ENCODE measurements at regions not wholly inside any gene's neighbourhood (a gene's known extent, or its start where the extent isn't known, plus 50 kb on each side); places are given as distances from the start of the nearest gene placed in this dataset.

DNA sequence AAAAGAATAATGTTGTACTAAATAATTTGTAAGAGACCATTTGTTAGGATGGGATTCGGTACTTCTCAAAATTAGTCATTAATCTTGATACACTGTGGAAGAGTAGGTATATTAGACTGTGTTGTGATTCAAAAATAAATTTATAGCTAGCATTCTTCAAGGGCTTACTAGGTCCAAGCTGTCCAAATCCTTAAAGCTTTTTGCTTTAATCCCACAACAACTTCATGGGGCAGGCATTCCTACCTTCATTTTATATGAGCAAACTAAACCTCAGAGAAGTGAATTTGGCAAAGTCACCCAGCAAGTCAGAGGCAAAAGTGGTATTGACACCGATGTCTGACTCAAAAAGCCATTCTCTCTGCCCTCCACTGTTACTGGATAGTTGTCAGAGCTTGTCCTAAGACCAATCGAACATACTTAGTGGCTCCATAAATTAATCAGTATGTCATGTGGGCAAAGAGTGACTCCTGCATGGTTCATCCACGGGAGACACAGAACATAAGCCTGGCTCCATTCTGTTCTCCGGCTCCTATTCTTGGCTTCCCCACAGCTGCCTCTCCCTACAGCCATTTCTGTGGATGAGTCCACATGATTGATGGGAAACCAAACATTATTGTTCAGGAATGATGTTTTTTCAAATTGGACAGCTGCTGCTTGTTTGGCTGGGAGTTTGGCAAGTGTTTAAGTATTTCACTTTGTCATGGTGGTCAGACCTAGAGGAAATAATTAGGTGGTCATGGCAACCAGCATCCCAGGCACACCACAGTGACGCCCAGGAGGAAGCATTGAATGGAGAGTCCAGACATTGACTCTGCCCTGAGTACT lies 133.4 kb upstream of the FGGY start:
- peak; percentile 26 for DNase-seq (ENCODE audit: low read depth)
- TF ChIP-seq POLR2A (IDR thresholded peaks at IDR 0.05; ENCODE audit: extremely low read depth, insufficient read length) (no peak), MYC (IDR thresholded peaks at IDR 0.05; ENCODE audit: low read depth, low read length) (no peak)
- TF ChIP-seq, protein P1, sequence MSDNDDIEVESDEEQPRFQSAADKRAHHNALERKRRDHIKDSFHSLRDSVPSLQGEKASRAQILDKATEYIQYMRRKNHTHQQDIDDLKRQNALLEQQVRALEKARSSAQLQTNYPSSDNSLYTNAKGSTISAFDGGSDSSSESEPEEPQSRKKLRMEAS (IDR thresholded peaks at IDR 0.05; ENCODE audit: low read depth, low read length), result no peak
- TF ChIP-seq, protein P2, sequence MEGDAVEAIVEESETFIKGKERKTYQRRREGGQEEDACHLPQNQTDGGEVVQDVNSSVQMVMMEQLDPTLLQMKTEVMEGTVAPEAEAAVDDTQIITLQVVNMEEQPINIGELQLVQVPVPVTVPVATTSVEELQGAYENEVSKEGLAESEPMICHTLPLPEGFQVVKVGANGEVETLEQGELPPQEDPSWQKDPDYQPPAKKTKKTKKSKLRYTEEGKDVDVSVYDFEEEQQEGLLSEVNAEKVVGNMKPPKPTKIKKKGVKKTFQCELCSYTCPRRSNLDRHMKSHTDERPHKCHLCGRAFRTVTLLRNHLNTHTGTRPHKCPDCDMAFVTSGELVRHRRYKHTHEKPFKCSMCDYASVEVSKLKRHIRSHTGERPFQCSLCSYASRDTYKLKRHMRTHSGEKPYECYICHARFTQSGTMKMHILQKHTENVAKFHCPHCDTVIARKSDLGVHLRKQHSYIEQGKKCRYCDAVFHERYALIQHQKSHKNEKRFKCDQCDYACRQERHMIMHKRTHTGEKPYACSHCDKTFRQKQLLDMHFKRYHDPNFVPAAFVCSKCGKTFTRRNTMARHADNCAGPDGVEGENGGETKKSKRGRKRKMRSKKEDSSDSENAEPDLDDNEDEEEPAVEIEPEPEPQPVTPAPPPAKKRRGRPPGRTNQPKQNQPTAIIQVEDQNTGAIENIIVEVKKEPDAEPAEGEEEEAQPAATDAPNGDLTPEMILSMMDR (IDR thresholded peaks at IDR 0.05; ENCODE audit: low read depth, low read length), result no peak

DNA sequence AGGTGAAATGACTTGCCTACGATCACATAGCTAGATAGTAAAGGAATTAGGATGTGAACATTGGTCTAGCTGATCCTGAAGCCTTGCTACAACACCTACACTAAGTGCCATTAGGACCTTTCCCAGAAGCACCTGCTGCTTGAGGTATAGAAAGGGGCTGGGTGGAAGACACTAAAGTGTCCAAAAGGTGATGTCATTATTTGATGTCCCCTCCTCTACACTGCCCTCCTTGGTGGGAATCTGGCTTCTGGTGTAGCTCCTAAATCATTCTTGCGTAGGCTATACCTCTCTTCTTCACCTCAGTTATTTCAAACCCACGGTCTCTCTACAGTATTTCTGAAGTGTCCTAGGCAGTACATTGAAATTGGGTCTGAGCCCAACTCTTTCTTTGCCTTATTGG lies 132.5 kb upstream of the FGGY start:
- no peak overlapping the region for H3K4me3 ChIP-seq (ENCODE audit: low read depth, low read length)
- DNase-seq (ENCODE audit: low read depth), result no peak
- TF ChIP-seq, protein P2 (IDR thresholded peaks at IDR 0.05; ENCODE audit: low read depth, low read length), result no peak
- no peak for TF ChIP-seq POLR2A (IDR thresholded peaks at IDR 0.05; ENCODE audit: extremely low read depth, insufficient read length)
- TF ChIP-seq, protein P1 (IDR thresholded peaks at IDR 0.05; ENCODE audit: low read depth, low read length), result no peak
- no peak for TF ChIP-seq MYC (IDR thresholded peaks at IDR 0.05; ENCODE audit: low read depth, low read length)

More for the DNA sequence above, 133.4 kb upstream of the FGGY start:
- H3K4me3 ChIP-seq (ENCODE audit: low read depth, low read length), result no peak overlapping the region

DNA sequence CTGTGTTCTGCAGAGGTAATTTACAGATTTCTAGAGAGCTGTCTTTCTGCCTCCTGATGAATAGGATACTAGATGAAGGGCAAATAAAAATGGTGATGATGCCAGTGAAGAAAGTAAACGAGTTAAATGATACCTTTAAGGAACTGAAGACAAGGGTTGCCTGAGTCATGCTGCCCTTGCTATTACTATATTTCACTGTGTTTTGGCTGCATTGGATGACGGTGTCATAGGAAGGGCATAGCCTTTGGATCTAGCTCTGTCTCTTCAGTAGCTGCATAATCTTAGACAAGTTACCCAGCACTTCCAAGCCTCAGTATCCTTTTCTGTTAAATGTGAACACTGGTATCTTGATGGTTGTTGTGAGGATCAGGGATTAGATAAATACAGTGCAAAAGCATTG lies 131.5 kb upstream of the FGGY start:
- no peak for DNase-seq (ENCODE audit: low read depth)
- TF ChIP-seq MYC (IDR thresholded peaks at IDR 0.05; ENCODE audit: low read depth, low read length) (no peak), POLR2A (IDR thresholded peaks at IDR 0.05; ENCODE audit: extremely low read depth, insufficient read length) (no peak)
- TF ChIP-seq, protein P2 (IDR thresholded peaks at IDR 0.05; ENCODE audit: low read depth, low read length), result no peak
- TF ChIP-seq, protein P1 (IDR thresholded peaks at IDR 0.05; ENCODE audit: low read depth, low read length), result no peak
- no peak overlapping the region for H3K4me3 ChIP-seq (ENCODE audit: low read depth, low read length)

DNA sequence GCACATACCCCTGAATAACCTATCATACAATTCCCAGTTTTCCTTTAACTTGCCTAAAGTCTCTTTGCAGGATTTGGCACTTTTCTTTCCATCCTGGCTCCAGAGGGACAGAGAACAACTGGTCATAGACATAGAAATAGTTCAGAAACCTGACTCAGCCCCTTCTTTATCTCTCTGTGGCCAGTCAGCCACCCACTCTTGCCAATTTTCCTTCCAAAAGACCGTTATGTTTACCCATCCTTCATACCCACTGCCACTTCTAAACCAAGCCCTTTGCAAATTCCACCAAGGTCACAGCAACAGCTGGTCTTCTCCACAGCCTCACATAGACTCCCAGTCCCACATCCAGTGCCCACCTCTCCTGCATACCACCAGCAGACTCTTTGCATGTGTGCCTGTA lies 127.2 kb upstream of the FGGY start:
- TF ChIP-seq, protein P2 (IDR thresholded peaks at IDR 0.05; ENCODE audit: low read depth, low read length), result no peak
- TF ChIP-seq MYC (IDR thresholded peaks at IDR 0.05; ENCODE audit: low read depth, low read length) (no peak), POLR2A (IDR thresholded peaks at IDR 0.05; ENCODE audit: extremely low read depth, insufficient read length) (no peak)
- TF ChIP-seq, protein P1 (IDR thresholded peaks at IDR 0.05; ENCODE audit: low read depth, low read length), result no peak
- H3K4me3 ChIP-seq (ENCODE audit: low read depth, low read length), result no peak overlapping the region
- no peak for DNase-seq (ENCODE audit: low read depth)

DNA sequence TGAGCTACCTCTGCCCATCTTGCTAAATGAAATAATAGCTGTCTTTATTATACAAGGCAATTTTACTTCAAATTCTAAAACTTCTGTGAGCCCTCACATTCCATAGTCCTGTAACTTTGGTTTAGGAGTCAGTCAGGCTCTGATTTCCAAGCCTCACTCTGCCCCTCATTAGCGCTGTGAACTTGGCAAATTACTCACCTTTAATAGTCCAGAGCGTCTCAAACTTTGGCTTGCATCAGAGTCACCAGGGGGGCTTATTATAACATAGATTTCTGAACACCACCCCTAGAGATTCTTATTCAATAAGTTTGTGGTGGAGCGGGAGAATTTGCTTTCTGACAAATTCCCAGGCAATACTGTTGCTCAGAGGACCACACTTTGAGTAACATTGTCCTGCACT lies 126.2 kb upstream of the FGGY start:
- DNase-seq (ENCODE audit: low read depth), result no peak
- no peak overlapping the region for H3K4me3 ChIP-seq (ENCODE audit: low read depth, low read length)
- no peak for TF ChIP-seq POLR2A (IDR thresholded peaks at IDR 0.05; ENCODE audit: extremely low read depth, insufficient read length)
- TF ChIP-seq, protein P2 (IDR thresholded peaks at IDR 0.05; ENCODE audit: low read depth, low read length), result no peak
- no peak for TF ChIP-seq MYC (IDR thresholded peaks at IDR 0.05; ENCODE audit: low read depth, low read length)
- TF ChIP-seq, protein P1 (IDR thresholded peaks at IDR 0.05; ENCODE audit: low read depth, low read length), result no peak

All from NB4 (cell line).